ENCODE measurements at regions not wholly inside any gene's neighbourhood (a gene's known extent, or its start where the extent isn't known, plus 50 kb on each side); places are given as distances from the start of the nearest gene placed in this dataset.

- no peaks in the 10 kb centered on the region for H3K27me3 Mint-ChIP-seq (ENCODE audit: low read depth)
- Histone ChIP-seq H3K79me1 (ENCODE audit: insufficient read depth, low read depth, low read length, poor library complexity, severe bottlenecking) (no peaks in the 10 kb centered on the region), H3K79me2 (ENCODE audit: insufficient read depth, low read length) (no peaks in the 10 kb centered on the region), H3K18ac (ENCODE audit: insufficient read length, low read depth, low read length) (no peak overlapping the region), H4K5ac (ENCODE audit: insufficient read length, low read depth, low read length) (no peak overlapping the region), H3K4me1 (ENCODE audit: insufficient read depth, low read length) (no peaks in the 10 kb centered on the region), H3K23ac (ENCODE audit: insufficient read length, low read depth, low read length) (no peak overlapping the region), H2BK12ac (ENCODE audit: insufficient read length, low read depth, low read length) (no peak overlapping the region), H3K56ac (ENCODE audit: insufficient read length, low read depth, low read length) (no peak overlapping the region), H4K8ac (replicated peaks; ENCODE audit: insufficient read length, low read depth, low read length) (no peak overlapping the region), H3T11ph (ENCODE audit: low read length) (no peak overlapping the region), H3K27me3 (ENCODE audit: insufficient read depth, low read length) (no peaks in the 10 kb centered on the region), H4K91ac (ENCODE audit: insufficient read length, low read depth, low read length) (no peak overlapping the region), H2BK120ac (ENCODE audit: low read depth, low read length, poor library complexity, severe bottlenecking) (no peak overlapping the region), H3K14ac (ENCODE audit: insufficient read depth, low read length) (no peak overlapping the region), H4K20me1 (ENCODE audit: control insufficient read depth, insufficient read depth, insufficient read length) (no peaks in the 10 kb centered on the region), H3K27ac (ENCODE audit: insufficient read length, low read depth, low read length) (no peak overlapping the region), H2BK20ac (ENCODE audit: low read depth, low read length, poor library complexity, severe bottlenecking) (no peak overlapping the region), H2BK15ac (ENCODE audit: low read depth, low read length) (no peak overlapping the region), H3K9me3 (ENCODE audit: control insufficient read depth, low read depth, low read length) (no peaks in the 10 kb centered on the region), H3K4me2 (ENCODE audit: insufficient read depth, insufficient read length, low read length) (no peak overlapping the region), H3K9ac (ENCODE audit: extremely low read depth, insufficient read length, low read length) (no peak overlapping the region), H2AFZ (ENCODE audit: low read length) (no peak overlapping the region), H2AK5ac (ENCODE audit: insufficient read length, low read length) (no peak overlapping the region), H2BK5ac (ENCODE audit: insufficient read length, low read length) (no peak overlapping the region), H3K23me2 (ENCODE audit: insufficient read length, low read depth, low read length, poor library complexity, severe bottlenecking) (no peaks in the 10 kb centered on the region), H3K4ac (ENCODE audit: low read depth, low read length) (no peak overlapping the region)
- no CpG with 5 or more reads among the region's 3 CpGs for WGBS (ENCODE audit: extremely low coverage, insufficient read length, low lambda C conversion rate)
- 0 out of 5 replicates have a peak, but pooled peaks cover 0 to under 1% of the 10 kb centered on the region in 2 experiments for H3K9me3 Mint-ChIP-seq
- no peak overlapping the region for H3K27ac Mint-ChIP-seq
- H3K4me1 Mint-ChIP-seq: no peaks in the 10 kb centered on the region
- no peak for DNase-seq
- no peaks in the 10 kb centered on the region for H3K36me3 Mint-ChIP-seq (ENCODE audit: insufficient read depth in 1 of 3, low read depth in 3 of 3)
- H3K4me3 Mint-ChIP-seq: no peak overlapping the region
- TF ChIP-seq CTCF (conservative IDR thresholded peaks at IDR 0.05): no peak
Observed at GRCh38 chr3:191087391-191087790, 111.7 kb upstream of the OSTN start.

All from H9 (cell line).